Astrocyte (in vitro differentiated cells and primary cell): ENCODE measurements at regions not wholly inside any gene's neighbourhood (a gene's known extent, or its start where the extent isn't known, plus 50 kb on each side); places are given as distances from the start of the nearest gene placed in this dataset.

Experiments used
- DNase-seq: peaks from one replicate; pipeline ENCODE4 v3.0.0-alpha.2; 2010; ENCODE audit warnings: low read depth
- FAIRE-seq: peaks from 2 replicates; lab custom pipeline; 2011; peaks lifted over from hg19 to GRCh38; lab: Jason Lieb, UNC
- H2AFZ ChIP-seq: 2 replicates; pipeline ENCODE4 v1.6.0; 2012; ENCODE audit warnings: low read depth, low read length, inconsistent platforms
- H3K27ac ChIP-seq: 2 replicates; pipeline ENCODE4 v1.5.1; 2011; ENCODE audit warnings: low read depth, low read length, inconsistent platforms
- H3K27me3 ChIP-seq: 2 replicates; pipeline ENCODE4 v1.6.0; 2011; ENCODE audit warnings: low read length, inconsistent platforms; ENCODE audit not compliant: insufficient read depth
- H3K36me3 ChIP-seq: 2 replicates; pipeline ENCODE4 v1.5.1; 2011; ENCODE audit warnings: low read length, inconsistent platforms; ENCODE audit not compliant: insufficient read depth
- H3K4me1 ChIP-seq: 2 replicates; pipeline ENCODE4 v1.5.1; 2011; ENCODE audit warnings: low read length, inconsistent platforms; ENCODE audit not compliant: insufficient read depth
- H3K4me2 ChIP-seq: 2 replicates; pipeline ENCODE4 v1.6.0; 2012; ENCODE audit warnings: low read length, inconsistent platforms
- H3K4me3 ChIP-seq: 2 replicates; pipeline ENCODE4 v1.5.1; 2011; ENCODE audit warnings: low read depth, mild to moderate bottlenecking, low read length, inconsistent platforms; ENCODE audit not compliant: insufficient read depth
- H3K79me2 ChIP-seq: 2 replicates; pipeline ENCODE4 v1.6.0; 2012; ENCODE audit warnings: mild to moderate bottlenecking, low read length, inconsistent platforms; ENCODE audit not compliant: insufficient read depth
- H3K9ac ChIP-seq: 2 replicates; pipeline ENCODE4 v1.6.0; 2012; ENCODE audit warnings: mild to moderate bottlenecking, low read length, inconsistent platforms
- H3K9me3 ChIP-seq: 2 replicates; pipeline ENCODE4 v1.5.1; 2012; ENCODE audit warnings: low read depth, mild to moderate bottlenecking, low read length, inconsistent platforms; ENCODE audit not compliant: insufficient read depth
- H4K20me1 ChIP-seq: 2 replicates; pipeline ENCODE4 v1.6.0; 2012; ENCODE audit warnings: low read length, inconsistent platforms; ENCODE audit not compliant: insufficient read depth
- H3K27ac Mint-ChIP-seq: one replicate; pipeline ENCODE4 v1.8.0; 2021; ENCODE audit warnings: mild to moderate bottlenecking, mixed read lengths; ENCODE audit not compliant: unreplicated experiment
- H3K27me3 Mint-ChIP-seq: one replicate; pipeline ENCODE4 v1.8.0; 2021; ENCODE audit warnings: low read depth, mixed read lengths; ENCODE audit not compliant: unreplicated experiment
- H3K36me3 Mint-ChIP-seq: one replicate; pipeline ENCODE4 v1.8.0; 2021; ENCODE audit warnings: low read depth, mixed read lengths; ENCODE audit not compliant: unreplicated experiment
- H3K4me1 Mint-ChIP-seq: one replicate; pipeline ENCODE4 v1.8.0; 2021; ENCODE audit warnings: low read depth, mixed read lengths; ENCODE audit not compliant: unreplicated experiment
- H3K4me3 Mint-ChIP-seq: one replicate; pipeline ENCODE4 v1.8.0; 2021; ENCODE audit warnings: mild to moderate bottlenecking, moderate library complexity, mixed read lengths; ENCODE audit not compliant: unreplicated experiment
- H3K9me3 Mint-ChIP-seq: one replicate; pipeline ENCODE4 v1.8.0; 2021; ENCODE audit warnings: mild to moderate bottlenecking, mixed read lengths; ENCODE audit not compliant: unreplicated experiment
- EZH2 ChIP-seq: IDR thresholded peaks from 2 replicates; pipeline ENCODE4 v1.6.1; 2012; ENCODE audit warnings: mild to moderate bottlenecking, low read length, inconsistent platforms; ENCODE audit not compliant: insufficient read depth
- TF ChIP-seq, protein P1 (sequence below): IDR thresholded peaks from 2 replicates; pipeline ENCODE4 v1.5.1; 2011; ENCODE audit warnings: low read depth, mild to moderate bottlenecking, inconsistent platforms, low read length, moderate library complexity; ENCODE audit not compliant: insufficient read depth

GRCh38 chr9:24245988-24246387, 299.7 kb downstream of the IZUMO3 start:
- Mint-ChIP-seq H3K4me3 (no peak overlapping the region), H3K9me3 (peaks cover 13% of the 10 kb centered on the region), H3K27me3 (no peaks in the 10 kb centered on the region), H3K27ac (no peak overlapping the region), H3K36me3 (no peaks in the 10 kb centered on the region), H3K4me1 (no peaks in the 10 kb centered on the region)
- Histone ChIP-seq H3K9me3 (no peaks in the 10 kb centered on the region), H3K79me2 (no peaks in the 10 kb centered on the region), H3K4me1 (no peaks in the 10 kb centered on the region), H3K4me3 (no peak overlapping the region), H3K4me2 (no peak overlapping the region), H3K9ac (no peak overlapping the region), H3K27ac (no peak overlapping the region), H2AFZ (no peak overlapping the region), H4K20me1 (no peaks in the 10 kb centered on the region), H3K36me3 (no peaks in the 10 kb centered on the region), H3K27me3 (no peaks in the 10 kb centered on the region)
- DNase-seq (no peak), FAIRE-seq (no peak)
- TF ChIP-seq, protein P1, sequence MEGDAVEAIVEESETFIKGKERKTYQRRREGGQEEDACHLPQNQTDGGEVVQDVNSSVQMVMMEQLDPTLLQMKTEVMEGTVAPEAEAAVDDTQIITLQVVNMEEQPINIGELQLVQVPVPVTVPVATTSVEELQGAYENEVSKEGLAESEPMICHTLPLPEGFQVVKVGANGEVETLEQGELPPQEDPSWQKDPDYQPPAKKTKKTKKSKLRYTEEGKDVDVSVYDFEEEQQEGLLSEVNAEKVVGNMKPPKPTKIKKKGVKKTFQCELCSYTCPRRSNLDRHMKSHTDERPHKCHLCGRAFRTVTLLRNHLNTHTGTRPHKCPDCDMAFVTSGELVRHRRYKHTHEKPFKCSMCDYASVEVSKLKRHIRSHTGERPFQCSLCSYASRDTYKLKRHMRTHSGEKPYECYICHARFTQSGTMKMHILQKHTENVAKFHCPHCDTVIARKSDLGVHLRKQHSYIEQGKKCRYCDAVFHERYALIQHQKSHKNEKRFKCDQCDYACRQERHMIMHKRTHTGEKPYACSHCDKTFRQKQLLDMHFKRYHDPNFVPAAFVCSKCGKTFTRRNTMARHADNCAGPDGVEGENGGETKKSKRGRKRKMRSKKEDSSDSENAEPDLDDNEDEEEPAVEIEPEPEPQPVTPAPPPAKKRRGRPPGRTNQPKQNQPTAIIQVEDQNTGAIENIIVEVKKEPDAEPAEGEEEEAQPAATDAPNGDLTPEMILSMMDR, result peak; percentile 53
- TF ChIP-seq EZH2, result no peak

- Histone ChIP-seq H3K36me3 (no peaks in the 10 kb centered on the region), H4K20me1 (no peaks in the 10 kb centered on the region), H3K27me3 (no peaks in the 10 kb centered on the region), H3K27ac (no peak overlapping the region), H3K9me3 (no peaks in the 10 kb centered on the region), H2AFZ (no peak overlapping the region), H3K79me2 (no peaks in the 10 kb centered on the region), H3K9ac (no peak overlapping the region), H3K4me2 (no peak overlapping the region), H3K4me3 (no peak overlapping the region), H3K4me1 (no peaks in the 10 kb centered on the region)
- Mint-ChIP-seq H3K4me1 (no peaks in the 10 kb centered on the region), H3K36me3 (no peaks in the 10 kb centered on the region), H3K9me3 (peaks cover 7% of the 10 kb centered on the region), H3K27me3 (no peaks in the 10 kb centered on the region), H3K27ac (no peak overlapping the region), H3K4me3 (no peak overlapping the region)
- DNase-seq (no peak), FAIRE-seq (no peak)
- TF ChIP-seq, protein P1, result no peak
- TF ChIP-seq EZH2, result no peak
Observed at GRCh38 chr9:24242576-24242975, 303.1 kb downstream of the IZUMO3 start.

GRCh38 chr9:24218656-24219055, 327.0 kb downstream of the IZUMO3 start:
- no peaks in the 10 kb centered on the region for H3K27me3 ChIP-seq
- Mint-ChIP-seq H3K27ac (peak overlapping the region; percentile 20), H3K36me3 (no peaks in the 10 kb centered on the region), H3K27me3 (no peaks in the 10 kb centered on the region), H3K4me3 (no peak overlapping the region), H3K9me3 (peaks cover 6% of the 10 kb centered on the region), H3K4me1 (peaks cover 6% of the 10 kb centered on the region)
- no peak overlapping the region for H2AFZ ChIP-seq
- H3K9me3 ChIP-seq, result no peaks in the 10 kb centered on the region
- DNase-seq (no peak), FAIRE-seq (no peak)
- no peak overlapping the region for H3K9ac ChIP-seq
- no peaks in the 10 kb centered on the region for H3K4me1 ChIP-seq
- no peak overlapping the region for H3K27ac ChIP-seq
- H3K79me2 ChIP-seq, result no peaks in the 10 kb centered on the region
- TF ChIP-seq, protein P1, result no peak
- no peak for TF ChIP-seq EZH2
- no peak overlapping the region for H3K4me2 ChIP-seq
- no peak overlapping the region for H3K4me3 ChIP-seq
- no peaks in the 10 kb centered on the region for H4K20me1 ChIP-seq
- no peaks in the 10 kb centered on the region for H3K36me3 ChIP-seq
